ENCODE measurements at regions not wholly inside any gene's neighbourhood (a gene's known extent, or its start where the extent isn't known, plus 50 kb on each side); places are given as distances from the start of the nearest gene placed in this dataset.
"Not testable (repeated sequence)": the region's sequence is repeated elsewhere in the genome, so short reads cannot be mapped to it uniquely, and the experiment has no call there.

GRCh38 chr9:26789959-26790358, 102.6 kb downstream of the CAAP1 start:
- Mint-ChIP-seq H3K4me1 (no peaks in the 10 kb centered on the region), H3K27ac (no peak overlapping the region), H3K4me3 (no peak overlapping the region), H3K9me3 (no peaks in the 10 kb centered on the region), H3K36me3 (ENCODE audit: low read depth) (no peaks in the 10 kb centered on the region), H3K27me3 (no peaks in the 10 kb centered on the region)
- CTCF ChIA-PET, result no interaction called here
- no peak for DNase-seq
- POLR2A ChIA-PET, result no interaction called here

- H3K4me3 Mint-ChIP-seq, result no peak overlapping the region
- H3K9me3 Mint-ChIP-seq, result no peaks in the 10 kb centered on the region
- H3K4me1 Mint-ChIP-seq, result no peaks in the 10 kb centered on the region
- no peak for DNase-seq
- H3K36me3 Mint-ChIP-seq (ENCODE audit: low read depth), result no peaks in the 10 kb centered on the region
- H3K27me3 Mint-ChIP-seq, result no peaks in the 10 kb centered on the region
- CTCF ChIA-PET, result no interaction called here
- POLR2A ChIA-PET, result no interaction called here
- no peak overlapping the region for H3K27ac Mint-ChIP-seq
Measured at GRCh38 chr9:26786564-26786963, 106.0 kb downstream of the CAAP1 start.

- DNase-seq, result no peak
- H3K27me3 Mint-ChIP-seq, result no peaks in the 10 kb centered on the region
- no peak overlapping the region for H3K27ac Mint-ChIP-seq
- H3K4me1 Mint-ChIP-seq, result no peaks in the 10 kb centered on the region
- POLR2A ChIA-PET, result no interaction called here
- CTCF ChIA-PET, result no interaction called here
- no peaks in the 10 kb centered on the region for H3K9me3 Mint-ChIP-seq
- H3K36me3 Mint-ChIP-seq (ENCODE audit: low read depth), result no peaks in the 10 kb centered on the region
- no peak overlapping the region for H3K4me3 Mint-ChIP-seq
Measured at GRCh38 chr9:26782899-26783298, 109.7 kb downstream of the CAAP1 start.

- H3K36me3 Mint-ChIP-seq (ENCODE audit: low read depth), result no peaks in the 10 kb centered on the region
- CTCF ChIA-PET, result no interaction called here
- H3K27ac Mint-ChIP-seq, result no peak overlapping the region
- no peak overlapping the region for H3K4me3 Mint-ChIP-seq
- H3K27me3 Mint-ChIP-seq, result no peaks in the 10 kb centered on the region
- H3K4me1 Mint-ChIP-seq, result no peaks in the 10 kb centered on the region
- POLR2A ChIA-PET, result no interaction called here
- no peaks in the 10 kb centered on the region for H3K9me3 Mint-ChIP-seq
- no peak for DNase-seq
Measured at GRCh38 chr9:26781906-26782305, 110.7 kb downstream of the CAAP1 start.

- H3K36me3 Mint-ChIP-seq (ENCODE audit: low read depth); H3K4me1 Mint-ChIP-seq; H3K27ac Mint-ChIP-seq; POLR2A ChIA-PET; CTCF ChIA-PET; H3K27me3 Mint-ChIP-seq; H3K9me3 Mint-ChIP-seq; DNase-seq; H3K4me3 Mint-ChIP-seq: not testable (repeated sequence)
Measured at GRCh38 chr9:26780307-26780706, 112.3 kb downstream of the CAAP1 start.

- H3K4me1 Mint-ChIP-seq, result no peaks in the 10 kb centered on the region
- H3K27me3 Mint-ChIP-seq, result no peaks in the 10 kb centered on the region
- H3K4me3 Mint-ChIP-seq, result no peak overlapping the region
- POLR2A ChIA-PET, result no interaction called here
- H3K36me3 Mint-ChIP-seq (ENCODE audit: low read depth), result no peaks in the 10 kb centered on the region
- no peak for DNase-seq
- CTCF ChIA-PET, result no interaction called here
- H3K9me3 Mint-ChIP-seq, result no peaks in the 10 kb centered on the region
- no peak overlapping the region for H3K27ac Mint-ChIP-seq
Measured at GRCh38 chr9:26779062-26779461, 113.5 kb downstream of the CAAP1 start.

GRCh38 chr9:26775391-26775790, 117.2 kb downstream of the CAAP1 start:
- Mint-ChIP-seq H3K27ac (no peak overlapping the region), H3K4me3 (no peak overlapping the region), H3K36me3 (ENCODE audit: low read depth) (no peaks in the 10 kb centered on the region), H3K9me3 (no peaks in the 10 kb centered on the region), H3K4me1 (no peaks in the 10 kb centered on the region), H3K27me3 (no peaks in the 10 kb centered on the region)
- POLR2A ChIA-PET, result no interaction called here
- CTCF ChIA-PET, result no interaction called here
- no peak for DNase-seq

- DNase-seq, result no peak
- no peaks in the 10 kb centered on the region for H3K4me1 Mint-ChIP-seq
- ChIA-PET POLR2A (no interaction called here), CTCF (no interaction called here)
- H3K9me3 Mint-ChIP-seq, result no peaks in the 10 kb centered on the region
- H3K4me3 Mint-ChIP-seq, result no peak overlapping the region
- no peaks in the 10 kb centered on the region for H3K36me3 Mint-ChIP-seq (ENCODE audit: low read depth)
- no peaks in the 10 kb centered on the region for H3K27me3 Mint-ChIP-seq
- no peak overlapping the region for H3K27ac Mint-ChIP-seq
Measured at GRCh38 chr9:26773056-26773455, 119.5 kb downstream of the CAAP1 start.

GRCh38 chr9:26770821-26771220, 121.8 kb downstream of the CAAP1 start:
- Mint-ChIP-seq H3K36me3 (ENCODE audit: low read depth) (no peaks in the 10 kb centered on the region), H3K27ac (no peak overlapping the region), H3K4me3 (no peak overlapping the region), H3K9me3 (no peaks in the 10 kb centered on the region), H3K27me3 (no peaks in the 10 kb centered on the region), H3K4me1 (no peaks in the 10 kb centered on the region)
- no peak for DNase-seq
- ChIA-PET POLR2A (no interaction called here), CTCF (no interaction called here)

GRCh38 chr9:26768145-26768544, 124.5 kb downstream of the CAAP1 start:
- H3K4me3 Mint-ChIP-seq, result no peak overlapping the region
- H3K9me3 Mint-ChIP-seq, result no peaks in the 10 kb centered on the region
- CTCF ChIA-PET, result interaction anchor here (0.6 kb wide), 1 partner anchor 103 kb away, joined by 6 read pairs; no protein-coding TSS in a partner anchor
- H3K27me3 Mint-ChIP-seq, result no peaks in the 10 kb centered on the region
- H3K36me3 Mint-ChIP-seq (ENCODE audit: low read depth), result no peaks in the 10 kb centered on the region
- no peak overlapping the region for H3K27ac Mint-ChIP-seq
- DNase-seq, result no peak
- no peaks in the 10 kb centered on the region for H3K4me1 Mint-ChIP-seq
- POLR2A ChIA-PET, result no interaction called here

- Mint-ChIP-seq H3K36me3 (ENCODE audit: low read depth) (no peaks in the 10 kb centered on the region), H3K4me1 (no peaks in the 10 kb centered on the region), H3K4me3 (no peak overlapping the region), H3K27ac (no peak overlapping the region), H3K9me3 (no peaks in the 10 kb centered on the region), H3K27me3 (peaks cover 3% of the 10 kb centered on the region)
- ChIA-PET CTCF (no interaction called here), POLR2A (no interaction called here)
- DNase-seq, result no peak
Measured at GRCh38 chr9:26760675-26761074, 131.9 kb downstream of the CAAP1 start.

GRCh38 chr9:26758655-26759054, 133.9 kb downstream of the CAAP1 start:
- CTCF ChIA-PET, result no interaction called here
- no peak for DNase-seq
- POLR2A ChIA-PET, result no interaction called here

GRCh38 chr9:26756881-26757280, 135.7 kb downstream of the CAAP1 start:
- DNase-seq, result no peak
- H3K27ac Mint-ChIP-seq, result no peak overlapping the region
- no peaks in the 10 kb centered on the region for H3K9me3 Mint-ChIP-seq
- peaks cover 3% of the 10 kb centered on the region for H3K27me3 Mint-ChIP-seq
- H3K4me1 Mint-ChIP-seq, result no peaks in the 10 kb centered on the region
- POLR2A ChIA-PET, result no interaction called here
- CTCF ChIA-PET, result no interaction called here
- no peak overlapping the region for H3K4me3 Mint-ChIP-seq
- no peaks in the 10 kb centered on the region for H3K36me3 Mint-ChIP-seq (ENCODE audit: low read depth)

More at GRCh38 chr9:26758655-26759054, 133.9 kb downstream of the CAAP1 start:
- peaks cover 3% of the 10 kb centered on the region for H3K27me3 Mint-ChIP-seq
- H3K4me3 Mint-ChIP-seq, result no peak overlapping the region
- H3K9me3 Mint-ChIP-seq, result no peaks in the 10 kb centered on the region
- no peak overlapping the region for H3K27ac Mint-ChIP-seq
- no peaks in the 10 kb centered on the region for H3K36me3 Mint-ChIP-seq (ENCODE audit: low read depth)
- H3K4me1 Mint-ChIP-seq, result no peaks in the 10 kb centered on the region

- ChIA-PET POLR2A (no interaction called here), CTCF (no interaction called here)
- DNase-seq, result no peak
- H3K9me3 Mint-ChIP-seq, result no peaks in the 10 kb centered on the region
- H3K36me3 Mint-ChIP-seq (ENCODE audit: low read depth), result no peaks in the 10 kb centered on the region
- no peak overlapping the region for H3K27ac Mint-ChIP-seq
- H3K4me3 Mint-ChIP-seq, result no peak overlapping the region
- peaks cover 3% of the 10 kb centered on the region for H3K27me3 Mint-ChIP-seq
- no peaks in the 10 kb centered on the region for H3K4me1 Mint-ChIP-seq
Measured at GRCh38 chr9:26755476-26755875, 137.1 kb downstream of the CAAP1 start.

- peaks cover 3% of the 10 kb centered on the region for H3K27me3 Mint-ChIP-seq
- no peak overlapping the region for H3K27ac Mint-ChIP-seq
- no peaks in the 10 kb centered on the region for H3K4me1 Mint-ChIP-seq
- no peak for DNase-seq
- H3K4me3 Mint-ChIP-seq, result no peak overlapping the region
- CTCF ChIA-PET, result interaction anchor here (0.6 kb wide), 1 partner anchor 41 kb away, joined by 3 read pairs; no protein-coding TSS in a partner anchor
- no peaks in the 10 kb centered on the region for H3K9me3 Mint-ChIP-seq
- POLR2A ChIA-PET, result no interaction called here
- no peaks in the 10 kb centered on the region for H3K36me3 Mint-ChIP-seq (ENCODE audit: low read depth)
Measured at GRCh38 chr9:26754509-26755164, 138.0 kb downstream of the CAAP1 start.

All from activated CD4-positive, alpha-beta memory T cell treated with anti-CD3 and anti-CD28 coated beads, Interleukin-2, amount 10 ng/mL, durations not matched to agents 7 days and 5 days (primary cell).